ENCODE measurements at regions not wholly inside any gene's neighbourhood (a gene's known extent, or its start where the extent isn't known, plus 50 kb on each side); places are given as distances from the start of the nearest gene placed in this dataset.

DNA sequence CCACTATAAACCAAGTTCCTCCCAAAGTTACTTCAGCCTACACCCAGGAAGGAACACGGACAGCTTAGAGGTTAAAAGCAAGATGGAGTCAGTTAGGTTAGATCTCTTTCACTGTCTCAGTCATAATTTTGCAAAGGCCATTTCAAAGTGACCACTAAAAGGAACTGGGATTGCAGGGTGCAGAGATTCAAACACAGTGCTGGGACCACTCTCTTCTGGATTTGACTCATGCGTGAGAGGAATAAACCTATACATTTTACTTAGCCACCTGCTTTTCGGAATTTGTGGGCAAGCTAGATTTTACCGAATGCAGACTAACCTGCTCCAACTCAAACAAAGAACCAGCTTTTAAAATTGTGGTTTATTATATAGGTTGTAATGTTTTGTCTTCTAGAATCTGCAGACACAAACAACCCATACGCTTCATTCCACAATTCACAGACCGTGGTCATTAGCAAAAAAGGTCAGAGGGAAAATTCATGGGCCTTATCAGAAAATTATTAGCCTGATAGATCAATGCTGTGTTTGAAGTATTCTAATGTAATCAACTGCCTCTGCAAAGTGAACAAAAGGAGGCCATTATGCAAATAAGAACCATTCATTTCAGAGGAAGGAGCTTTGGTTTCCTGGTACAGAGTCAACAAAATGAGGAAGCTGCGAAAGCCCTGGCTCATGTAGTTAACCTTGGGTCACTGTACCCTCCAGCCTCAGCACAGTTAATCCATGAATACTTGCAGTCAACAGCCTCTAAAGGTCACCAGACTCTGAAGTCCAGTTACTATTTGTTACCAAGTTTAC lies 342.7 kb upstream of the KLF6 start:
- peaks cover 0 to 5% (median 0%) of the 10 kb centered on the region in 4 donors for H3K9me3 ChIP-seq
- H3K27me3 ChIP-seq = no peaks in the 10 kb centered on the region
- no peak for DNase-seq
- intact Hi-C loops (cut with DNase I) = no loop called here
- H3K36me3 ChIP-seq = no peaks in the 10 kb centered on the region
- TF ChIP-seq POLR2AphosphoS5 (IDR thresholded peaks at IDR 0.05) = peak in 1 of 4 donors; percentile 26
- TF ChIP-seq POLR2A (IDR thresholded peaks at IDR 0.05) = no peak
- no peak for TF ChIP-seq EP300 (IDR thresholded peaks at IDR 0.05)
- TF ChIP-seq, protein P1, sequence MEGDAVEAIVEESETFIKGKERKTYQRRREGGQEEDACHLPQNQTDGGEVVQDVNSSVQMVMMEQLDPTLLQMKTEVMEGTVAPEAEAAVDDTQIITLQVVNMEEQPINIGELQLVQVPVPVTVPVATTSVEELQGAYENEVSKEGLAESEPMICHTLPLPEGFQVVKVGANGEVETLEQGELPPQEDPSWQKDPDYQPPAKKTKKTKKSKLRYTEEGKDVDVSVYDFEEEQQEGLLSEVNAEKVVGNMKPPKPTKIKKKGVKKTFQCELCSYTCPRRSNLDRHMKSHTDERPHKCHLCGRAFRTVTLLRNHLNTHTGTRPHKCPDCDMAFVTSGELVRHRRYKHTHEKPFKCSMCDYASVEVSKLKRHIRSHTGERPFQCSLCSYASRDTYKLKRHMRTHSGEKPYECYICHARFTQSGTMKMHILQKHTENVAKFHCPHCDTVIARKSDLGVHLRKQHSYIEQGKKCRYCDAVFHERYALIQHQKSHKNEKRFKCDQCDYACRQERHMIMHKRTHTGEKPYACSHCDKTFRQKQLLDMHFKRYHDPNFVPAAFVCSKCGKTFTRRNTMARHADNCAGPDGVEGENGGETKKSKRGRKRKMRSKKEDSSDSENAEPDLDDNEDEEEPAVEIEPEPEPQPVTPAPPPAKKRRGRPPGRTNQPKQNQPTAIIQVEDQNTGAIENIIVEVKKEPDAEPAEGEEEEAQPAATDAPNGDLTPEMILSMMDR (IDR thresholded peaks at IDR 0.05) = no peak
- WGBS, 2 donors = 50 to 55% methylated on average over 7 of the region's 7 CpGs
- H3K4me3 ChIP-seq = no peak overlapping the region
- peak overlapping the region in 2 of 4 donors; percentile 5 to 16 for H3K27ac ChIP-seq
- H3K4me1 ChIP-seq = peaks cover 0 to 7% (median 3%) of the 10 kb centered on the region in 4 donors

DNA sequence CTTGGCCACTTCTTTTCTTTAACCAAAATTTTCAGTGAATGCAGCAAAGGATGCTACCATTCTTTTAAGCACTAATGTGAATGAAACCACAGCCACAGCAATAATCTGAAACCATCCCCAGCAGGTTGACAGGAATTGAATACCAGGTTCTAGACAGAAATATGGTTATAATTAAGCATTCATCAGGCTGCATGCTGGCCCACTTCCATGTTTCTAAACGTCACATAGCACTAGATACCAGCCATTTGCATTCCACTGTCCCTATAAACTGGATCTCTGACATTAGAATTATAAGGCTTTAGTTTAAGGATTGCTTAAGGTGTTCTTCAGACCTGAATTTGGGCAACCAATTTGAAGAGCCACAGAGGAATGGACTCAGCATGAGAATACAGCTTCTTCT lies 340.8 kb upstream of the KLF6 start:
- H3K27me3 ChIP-seq = no peaks in the 10 kb centered on the region
- peaks cover 0 to 5% (median 0%) of the 10 kb centered on the region in 4 donors for H3K9me3 ChIP-seq
- 84 to 98% methylated on average over 1 of the region's 1 CpG for WGBS, 2 donors
- intact Hi-C loops (cut with DNase I) = no loop called here
- no peaks in the 10 kb centered on the region for H3K4me1 ChIP-seq
- no peak overlapping the region for H3K27ac ChIP-seq
- no peak overlapping the region for H3K4me3 ChIP-seq
- DNase-seq = no peak
- no peaks in the 10 kb centered on the region for H3K36me3 ChIP-seq
- TF ChIP-seq EP300 (IDR thresholded peaks at IDR 0.05) (no peak), POLR2A (IDR thresholded peaks at IDR 0.05) (no peak), POLR2AphosphoS5 (IDR thresholded peaks at IDR 0.05) (no peak)
- TF ChIP-seq, protein P1 (IDR thresholded peaks at IDR 0.05) = no peak

DNA sequence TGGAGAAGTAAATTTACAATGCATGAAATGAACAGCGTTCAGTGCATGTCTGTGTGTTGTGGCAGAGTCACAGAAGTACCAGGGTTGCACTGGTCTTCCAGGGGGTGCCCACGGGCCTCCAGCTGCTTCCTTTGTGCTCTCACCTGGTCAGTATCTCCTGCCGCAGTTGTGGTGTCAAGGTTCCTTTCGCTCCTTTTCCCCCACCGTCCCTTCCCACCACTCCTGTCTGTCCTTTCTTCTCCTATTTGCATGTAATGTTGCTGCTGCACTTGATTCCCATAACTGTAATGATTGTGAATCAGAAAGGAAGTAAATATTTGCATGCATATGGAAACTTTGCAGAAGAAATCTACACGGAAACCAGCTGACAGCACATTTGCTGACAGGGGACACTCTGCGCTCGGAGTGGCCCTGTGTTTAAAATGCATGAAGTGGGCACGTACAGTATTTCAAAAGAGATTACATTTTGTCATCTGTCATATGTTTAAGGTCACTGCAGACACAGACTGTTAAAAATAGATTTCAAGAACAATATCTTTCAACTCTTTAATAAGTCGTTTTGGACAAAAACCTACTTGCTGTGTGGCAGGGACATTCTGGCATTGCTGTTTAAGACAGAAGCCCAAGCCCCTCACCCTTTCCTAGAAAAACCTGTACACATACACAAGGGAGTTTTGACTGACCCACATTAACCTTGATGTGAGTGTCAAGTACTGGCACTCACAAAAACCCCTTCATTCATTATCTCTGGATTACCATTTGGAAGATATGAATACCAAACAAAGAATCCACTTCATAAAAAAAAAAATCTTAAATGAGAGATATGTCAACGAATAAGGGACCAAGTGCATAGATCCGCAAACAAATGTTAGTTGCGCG lies 336.7 kb upstream of the KLF6 start:
- Histone ChIP-seq H3K27ac (peak overlapping the region in 2 of 4 donors; percentile 1 to 31), H3K4me3 (no peak overlapping the region), H3K36me3 (no peaks in the 10 kb centered on the region), H3K27me3 (no peaks in the 10 kb centered on the region), H3K9me3 (peaks cover 0 to 5% (median 0%) of the 10 kb centered on the region in 4 donors), H3K4me1 (no peaks in the 10 kb centered on the region)
- TF ChIP-seq EP300 (IDR thresholded peaks at IDR 0.05) = no peak
- peak in 3 of 4 donors; percentile 29 to 53 (median 45) for TF ChIP-seq POLR2AphosphoS5 (IDR thresholded peaks at IDR 0.05)
- DNase-seq = no peak
- 43 to 76% methylated on average over 14 of the region's 14 CpGs for WGBS, 2 donors
- intact Hi-C loops (cut with DNase I) = no loop called here

DNA sequence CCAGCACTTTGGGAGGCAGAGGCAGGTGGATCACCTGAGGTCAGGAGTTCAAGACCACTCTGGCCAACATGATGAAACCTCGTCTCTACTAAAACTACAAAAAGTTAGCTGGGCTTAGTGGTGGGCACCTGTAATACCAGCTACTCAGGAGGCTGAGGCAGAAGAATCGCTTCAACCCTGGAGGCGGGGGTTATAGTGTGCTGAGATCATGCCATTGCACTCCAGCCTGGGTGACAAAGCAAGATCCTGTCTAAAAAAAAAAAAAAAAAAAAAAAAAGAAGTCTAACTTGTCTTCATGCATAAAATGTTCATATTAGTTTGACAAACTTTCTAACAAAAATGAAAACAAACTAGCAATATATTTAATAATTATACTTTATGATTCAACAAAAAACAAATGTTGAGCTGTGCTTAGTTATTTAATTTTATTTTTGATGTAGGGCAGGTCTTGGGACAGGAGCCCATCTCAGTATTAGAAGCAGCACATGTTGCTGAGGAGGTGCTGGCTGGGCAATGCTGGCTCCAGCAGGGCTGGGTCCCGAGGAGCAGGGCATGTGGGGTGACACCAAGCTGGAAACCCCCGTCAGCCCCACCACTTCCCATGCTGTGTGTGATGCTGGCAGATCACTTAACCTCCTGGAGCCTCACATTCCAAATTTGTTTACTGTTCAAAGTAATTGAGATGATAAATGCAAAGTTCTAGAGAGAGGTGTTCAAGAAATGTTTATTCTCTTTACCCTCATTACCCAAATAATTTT lies 335.3 kb upstream of the KLF6 start:
- no peak for DNase-seq
- no peak overlapping the region for H3K27ac ChIP-seq
- H3K4me1 ChIP-seq = no peaks in the 10 kb centered on the region
- H3K36me3 ChIP-seq = no peaks in the 10 kb centered on the region
- no peak overlapping the region for H3K4me3 ChIP-seq
- 85 to 86% methylated on average over 5 of the region's 5 CpGs for WGBS, 2 donors
- H3K27me3 ChIP-seq = no peaks in the 10 kb centered on the region
- TF ChIP-seq, protein P1 (IDR thresholded peaks at IDR 0.05) = no peak
- TF ChIP-seq POLR2AphosphoS5 (IDR thresholded peaks at IDR 0.05) (no peak), POLR2A (IDR thresholded peaks at IDR 0.05) (no peak), EP300 (IDR thresholded peaks at IDR 0.05) (no peak)
- H3K9me3 ChIP-seq = no peaks in the 10 kb centered on the region
- intact Hi-C loops (cut with DNase I) = no loop called here

Measured in sigmoid colon (tissue), 6 donors.